GM21526 (cell line): ENCODE measurements at regions not wholly inside any gene's neighbourhood (a gene's known extent, or its start where the extent isn't known, plus 50 kb on each side); places are given as distances from the start of the nearest gene placed in this dataset.

ENCODE experiments used
- ATAC-seq: cut with Tn5 transposase; IDR thresholded peaks from one replicate; pipeline ENCODE4 v1.9.1; 2021; ENCODE audit warnings: moderate library complexity; ENCODE audit not compliant: unreplicated experiment, low FRiP score

- peak; percentile 62 for ATAC-seq
These were observed 93.2 kb downstream of the FOXF2 start for GRCh38 chr6:1482381-1483166.

- no peak for ATAC-seq
These were observed 96.3 kb downstream of the FOXF2 start for GRCh38 chr6:1485678-1486077.

GRCh38 chr6:1486387-1486786, 97.0 kb downstream of the FOXF2 start:
- ATAC-seq, result no peak

GRCh38 chr6:1487239-1487638, 97.9 kb downstream of the FOXF2 start:
- ATAC-seq, result no peak

DNA sequence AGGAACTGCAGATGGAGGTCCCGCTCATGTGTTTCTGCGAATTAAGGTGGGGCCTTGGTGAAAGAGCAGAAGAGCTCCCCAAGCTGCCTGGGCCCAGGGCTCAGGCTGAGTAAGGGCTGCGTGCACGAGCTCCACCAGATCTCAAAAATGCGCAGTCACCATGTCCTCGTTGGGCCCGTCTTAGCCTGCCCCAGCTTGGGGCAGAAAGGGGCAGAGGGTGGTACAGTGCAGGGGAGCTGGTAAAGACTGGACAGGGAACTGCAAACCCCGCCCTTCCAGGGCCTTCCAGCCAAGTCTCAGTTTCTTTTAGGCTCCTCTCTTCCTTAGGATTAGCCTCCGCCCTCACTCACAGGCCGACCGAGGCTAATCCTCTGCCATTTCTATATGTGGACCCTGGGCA, 101.6 kb downstream of the FOXF2 start:
- ATAC-seq, result no peak

DNA sequence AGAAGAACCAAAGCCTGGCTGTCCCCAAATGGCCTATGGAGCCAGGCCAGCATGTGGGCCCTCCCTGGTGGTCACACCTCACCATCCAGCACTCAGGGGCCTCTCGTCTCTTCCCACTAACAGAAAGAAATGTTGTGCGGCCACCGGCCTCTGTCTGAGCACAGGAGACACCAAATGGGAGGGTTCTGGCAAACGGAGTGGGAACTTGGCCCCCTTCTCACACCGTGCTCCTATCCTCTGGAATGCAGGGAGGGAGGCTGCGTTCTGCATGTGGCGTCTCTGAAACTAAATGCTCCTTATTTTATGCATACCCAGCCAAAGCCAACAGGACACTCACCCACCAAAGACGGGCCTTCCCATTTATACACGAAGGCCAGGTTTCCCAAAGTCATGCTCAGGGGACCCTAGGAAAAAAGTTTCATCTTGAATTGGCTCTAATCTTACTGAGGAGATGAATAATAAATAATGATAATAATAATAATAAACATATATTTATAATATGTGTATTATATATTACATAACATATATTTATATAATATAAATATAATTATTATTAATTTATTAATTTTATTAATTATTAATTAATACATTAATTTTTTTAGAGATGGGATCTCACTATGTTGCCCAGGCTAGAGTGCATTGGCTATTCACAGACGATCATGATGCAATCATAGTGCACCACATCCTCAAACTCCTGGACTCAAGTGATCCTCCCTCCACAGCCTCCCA, 102.4 kb downstream of the FOXF2 start:
- no peak for ATAC-seq

GRCh38 chr6:1494671-1495070, 105.3 kb downstream of the FOXF2 start:
- no peak for ATAC-seq

DNA sequence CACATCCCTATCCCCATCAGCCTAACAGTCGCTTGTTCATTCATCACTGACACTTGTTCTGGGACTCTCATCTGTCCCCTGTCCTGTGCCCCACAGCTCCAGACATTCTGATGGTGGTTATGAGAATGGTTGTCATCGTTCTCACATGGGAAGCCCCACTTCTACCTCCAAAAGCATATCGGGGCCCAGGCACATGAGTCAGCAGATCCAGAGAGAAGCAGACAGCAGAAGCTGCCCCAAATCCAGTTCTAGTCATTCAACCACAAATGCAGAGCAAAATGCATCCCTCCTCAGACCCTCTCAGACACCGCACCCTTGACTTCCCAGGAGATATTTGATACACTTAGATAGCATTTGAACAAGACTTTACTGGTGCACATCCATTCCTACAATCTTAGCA, 106.0 kb downstream of the FOXF2 start:
- no peak for ATAC-seq

DNA sequence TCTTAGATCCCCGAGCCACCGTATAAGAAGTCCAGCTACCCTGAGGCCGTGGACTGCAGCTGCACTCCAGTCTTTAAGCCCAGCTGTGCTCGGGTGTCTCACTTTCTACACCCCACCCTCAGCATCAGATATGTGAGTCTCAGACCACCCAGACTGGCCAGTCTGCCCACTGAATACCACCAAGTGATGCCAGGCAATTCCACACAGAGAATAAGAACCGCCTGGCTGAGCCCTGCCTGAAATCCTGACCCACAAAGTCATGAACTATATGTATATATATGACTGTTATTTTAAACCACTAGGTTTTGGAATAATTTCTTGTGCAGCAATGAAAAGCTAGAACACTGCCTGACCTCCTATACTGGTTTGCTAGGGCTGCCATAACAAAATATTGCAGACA, 106.7 kb downstream of the FOXF2 start:
- no peak for ATAC-seq

GRCh38 chr6:1496836-1497760, 107.7 kb downstream of the FOXF2 start:
- no peak for ATAC-seq

- no peak for ATAC-seq
These were observed 108.4 kb downstream of the FOXF2 start for GRCh38 chr6:1497761-1498105.

GRCh38 chr6:1498491-1499113, 109.2 kb downstream of the FOXF2 start:
- no peak for ATAC-seq

GRCh38 chr6:1499777-1500176, 109.9 kb upstream of the FOXC1 start:
- no peak for ATAC-seq

GRCh38 chr6:1500913-1501312, 108.8 kb upstream of the FOXC1 start:
- ATAC-seq, result no peak

DNA sequence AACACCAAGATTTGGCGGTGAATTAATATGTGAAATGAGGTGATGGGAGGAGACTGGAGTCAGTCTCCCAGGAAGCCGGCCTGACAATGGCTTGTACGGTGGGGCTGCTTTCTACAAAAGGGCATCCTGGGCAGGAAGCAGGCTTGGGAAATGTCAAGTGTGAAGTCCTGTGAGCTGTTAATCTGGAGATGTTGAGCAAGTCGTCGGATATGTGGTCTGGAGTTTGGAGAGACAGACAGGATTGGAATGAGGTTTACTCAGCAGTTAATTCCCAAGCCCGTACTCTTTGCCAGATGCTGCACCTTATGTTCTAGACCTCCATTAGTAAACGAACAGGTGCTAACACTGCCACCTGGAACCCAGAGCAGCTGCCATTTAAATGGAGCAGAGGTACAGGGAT, 107.7 kb upstream of the FOXC1 start:
- ATAC-seq, result no peak

GRCh38 chr6:1503811-1504210, 105.9 kb upstream of the FOXC1 start:
- no peak for ATAC-seq

DNA sequence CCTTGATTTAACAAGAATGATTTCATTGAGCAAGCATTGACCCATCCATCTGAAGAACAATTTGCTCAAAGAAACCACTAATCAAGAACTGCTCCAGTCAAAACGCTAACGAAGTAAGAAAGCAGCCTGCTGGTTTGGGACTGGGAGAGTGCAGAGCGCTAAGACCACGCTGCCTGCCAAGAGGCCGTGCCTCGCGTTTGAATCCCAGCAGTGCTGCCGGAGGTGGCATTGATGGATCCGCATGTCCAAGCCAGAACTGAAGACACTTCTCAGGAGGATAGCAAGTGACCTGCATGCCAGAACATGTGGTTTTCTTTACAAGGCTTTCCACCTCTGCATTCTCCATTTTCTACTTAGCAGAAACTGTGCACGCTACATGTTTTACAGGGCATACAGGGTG, 105.2 kb upstream of the FOXC1 start:
- no peak for ATAC-seq

DNA sequence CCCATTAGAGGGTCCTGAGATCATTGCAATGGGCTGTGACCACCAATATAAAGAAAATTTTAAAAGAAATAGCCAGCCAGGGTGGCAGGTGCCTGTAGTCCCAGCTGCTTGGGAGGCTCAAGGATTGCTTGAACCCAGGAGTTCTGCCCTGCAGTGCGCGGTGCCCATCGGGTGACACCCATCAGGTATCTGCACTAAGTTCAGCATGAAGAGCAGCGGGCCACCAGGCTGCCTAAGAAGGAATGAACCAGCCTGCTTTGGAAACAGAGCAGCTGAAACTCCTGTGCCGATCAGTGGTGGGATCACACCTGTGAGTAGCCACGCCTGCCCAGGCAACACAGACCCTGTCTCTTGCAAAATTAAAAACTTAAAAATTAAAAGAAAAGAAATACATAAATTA, 102.5 kb upstream of the FOXC1 start:
- no peak for ATAC-seq

- no peak for ATAC-seq
These were observed 100.5 kb upstream of the FOXC1 start for GRCh38 chr6:1509241-1509640.

DNA sequence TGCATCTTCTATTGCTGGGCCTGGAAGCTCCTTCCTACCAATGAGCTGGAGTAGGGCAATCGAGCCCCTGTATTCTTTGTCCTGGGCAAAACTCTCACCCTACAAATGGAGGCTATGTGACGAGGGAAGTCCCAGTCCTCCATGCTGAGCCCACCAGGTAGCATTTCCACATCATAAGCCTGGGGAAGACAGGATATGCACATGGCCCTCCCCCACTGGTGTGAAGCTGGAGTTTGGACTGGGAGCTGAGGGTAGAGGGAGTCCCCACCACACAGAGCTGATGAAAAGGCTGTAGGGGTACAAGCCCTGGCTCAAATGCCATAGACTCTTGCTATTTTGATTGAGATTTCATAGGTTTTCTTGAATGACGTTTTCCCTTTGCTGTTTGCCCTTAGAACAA, 99.5 kb upstream of the FOXC1 start:
- no peak for ATAC-seq
